IPS-18a (cell line): ENCODE measurements at regions not wholly inside any gene's neighbourhood (a gene's known extent, or its start where the extent isn't known, plus 50 kb on each side); places are given as distances from the start of the nearest gene placed in this dataset.

Experiments used
- H3K27ac ChIP-seq: one replicate; pipeline ENCODE4 v1.5.1; 2013; ENCODE audit warnings: low read length
- H3K27me3 ChIP-seq: one replicate; pipeline ENCODE4 v1.6.1; 2013; ENCODE audit warnings: mild to moderate bottlenecking, low read length; ENCODE audit not compliant: control insufficient read depth, insufficient read depth
- H3K36me3 ChIP-seq: one replicate; pipeline ENCODE4 v1.6.1; 2013; ENCODE audit warnings: low read depth, low read length; ENCODE audit not compliant: control insufficient read depth
- H3K4me1 ChIP-seq: one replicate; pipeline ENCODE4 v1.6.1; 2013; ENCODE audit warnings: low read depth, low read length; ENCODE audit not compliant: control insufficient read depth
- H3K4me3 ChIP-seq: one replicate; pipeline ENCODE4 v1.5.1; 2013; ENCODE audit warnings: low read length
- H3K9ac ChIP-seq: one replicate; pipeline ENCODE4 v1.6.1; 2013; ENCODE audit warnings: mild to moderate bottlenecking, low read length, moderate library complexity
- H3K9me3 ChIP-seq: one replicate; pipeline ENCODE4 v1.6.1; 2013; ENCODE audit warnings: low read depth, low read length; ENCODE audit not compliant: control insufficient read depth

GRCh38 chr7:86280150-86280549 lies 363.6 kb upstream of the GRM3 start:
- Histone ChIP-seq H3K9me3 (no peaks in the 10 kb centered on the region), H3K27ac (no peak overlapping the region), H3K4me1 (no peaks in the 10 kb centered on the region), H3K9ac (no peak overlapping the region), H3K36me3 (no peaks in the 10 kb centered on the region), H3K4me3 (no peak overlapping the region), H3K27me3 (no peaks in the 10 kb centered on the region)

DNA sequence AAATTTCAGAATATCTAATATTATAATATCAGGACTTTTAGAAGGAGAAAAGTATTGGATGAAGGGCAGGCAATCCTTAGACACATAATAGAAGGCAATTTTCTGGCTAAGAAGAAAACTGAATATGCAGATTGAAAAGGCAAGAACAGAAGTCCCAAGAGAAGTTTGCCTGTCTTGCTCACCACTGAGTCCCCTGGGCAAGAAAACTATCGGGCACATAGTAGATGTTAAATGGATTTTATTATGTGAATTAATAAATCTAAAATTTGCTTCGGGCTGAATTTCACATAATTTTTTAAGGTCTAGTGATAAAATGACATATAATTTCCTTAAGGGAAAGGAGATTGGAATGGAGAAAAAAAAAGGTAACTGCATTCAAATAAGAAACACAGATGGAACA lies 380.9 kb upstream of the GRM3 start:
- no peak overlapping the region for H3K4me3 ChIP-seq
- no peaks in the 10 kb centered on the region for H3K36me3 ChIP-seq
- H3K9me3 ChIP-seq: no peaks in the 10 kb centered on the region
- H3K4me1 ChIP-seq: no peaks in the 10 kb centered on the region
- no peak overlapping the region for H3K9ac ChIP-seq
- H3K27me3 ChIP-seq: no peaks in the 10 kb centered on the region
- no peak overlapping the region for H3K27ac ChIP-seq

DNA sequence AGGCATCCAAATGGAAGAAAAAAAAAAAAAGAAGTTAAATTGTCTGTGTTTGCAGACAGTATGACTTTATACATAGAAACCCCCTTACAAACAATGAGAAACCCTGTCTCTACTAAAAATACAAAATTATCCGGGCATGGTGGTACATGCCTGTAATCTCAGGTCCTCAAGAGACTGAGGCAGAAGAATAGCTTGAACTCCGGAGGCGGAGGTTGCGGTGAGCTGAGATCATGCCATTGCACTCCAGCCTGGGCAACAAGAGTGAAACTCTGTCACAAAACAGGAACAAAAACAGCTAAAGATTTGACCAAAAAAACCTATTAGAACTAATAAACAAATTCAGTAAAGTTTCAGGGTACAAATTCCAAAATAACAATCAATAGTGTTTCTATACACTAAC lies 385.8 kb upstream of the GRM3 start:
- Histone ChIP-seq H3K4me1 (no peaks in the 10 kb centered on the region), H3K27ac (no peak overlapping the region), H3K9me3 (no peaks in the 10 kb centered on the region), H3K4me3 (no peak overlapping the region), H3K36me3 (no peaks in the 10 kb centered on the region), H3K27me3 (no peaks in the 10 kb centered on the region), H3K9ac (no peak overlapping the region)

DNA sequence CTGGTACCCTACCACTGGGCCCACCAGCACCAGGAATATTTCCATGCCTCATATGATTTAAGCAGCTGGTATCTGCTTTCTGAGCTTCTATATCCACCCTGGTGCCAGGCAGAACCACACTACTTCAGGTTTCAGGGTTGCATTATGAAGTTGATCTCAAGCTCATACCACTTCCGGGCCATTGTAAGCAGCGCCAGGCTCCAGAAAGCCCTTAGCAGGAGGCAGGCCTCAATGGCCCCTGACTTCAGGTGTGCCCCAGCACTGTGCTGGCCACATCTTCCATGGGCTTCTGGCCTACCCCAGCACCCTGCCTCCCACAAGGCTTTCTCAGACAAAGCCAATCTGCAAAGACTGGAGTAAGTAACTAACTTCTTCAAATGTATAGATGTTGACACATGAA lies 391.3 kb upstream of the GRM3 start:
- Histone ChIP-seq H3K36me3 (no peaks in the 10 kb centered on the region), H3K27me3 (no peaks in the 10 kb centered on the region), H3K9me3 (no peaks in the 10 kb centered on the region), H3K9ac (no peak overlapping the region), H3K4me3 (no peak overlapping the region), H3K27ac (no peak overlapping the region), H3K4me1 (no peaks in the 10 kb centered on the region)

- Histone ChIP-seq H3K27me3 (no peaks in the 10 kb centered on the region), H3K4me1 (no peaks in the 10 kb centered on the region), H3K4me3 (no peak overlapping the region), H3K9ac (no peak overlapping the region), H3K27ac (no peak overlapping the region), H3K36me3 (no peaks in the 10 kb centered on the region), H3K9me3 (no peaks in the 10 kb centered on the region)
These were observed 394.7 kb upstream of the GRM3 start for GRCh38 chr7:86248977-86249376.

DNA sequence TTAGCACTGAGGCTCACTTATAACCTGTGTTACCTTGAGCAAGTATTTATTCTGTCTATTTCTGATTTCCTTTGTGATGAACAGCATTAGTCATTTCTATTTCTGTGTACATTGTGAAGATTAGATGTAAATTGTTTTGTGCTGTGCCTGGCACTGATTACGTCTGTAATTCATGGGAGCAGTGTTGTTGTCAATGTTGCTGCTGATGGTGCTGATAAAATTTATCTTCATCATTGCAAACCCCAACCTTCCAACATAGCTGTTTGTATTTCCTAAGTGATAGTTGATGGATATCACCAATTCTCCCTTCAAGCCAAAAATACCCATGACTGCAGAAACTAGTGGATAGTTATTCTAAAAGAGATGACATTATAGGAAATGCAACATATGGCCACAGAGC lies 400.5 kb upstream of the GRM3 start:
- H3K27ac ChIP-seq: no peak overlapping the region
- H3K9me3 ChIP-seq: no peaks in the 10 kb centered on the region
- H3K27me3 ChIP-seq: no peaks in the 10 kb centered on the region
- no peaks in the 10 kb centered on the region for H3K36me3 ChIP-seq
- H3K4me3 ChIP-seq: no peak overlapping the region
- no peak overlapping the region for H3K9ac ChIP-seq
- H3K4me1 ChIP-seq: no peaks in the 10 kb centered on the region

- no peak overlapping the region for H3K4me3 ChIP-seq
- no peak overlapping the region for H3K9ac ChIP-seq
- no peak overlapping the region for H3K27ac ChIP-seq
- H3K27me3 ChIP-seq: no peaks in the 10 kb centered on the region
- H3K36me3 ChIP-seq: no peaks in the 10 kb centered on the region
- no peaks in the 10 kb centered on the region for H3K9me3 ChIP-seq
- H3K4me1 ChIP-seq: no peaks in the 10 kb centered on the region
These were observed 417.5 kb upstream of the GRM3 start for GRCh38 chr7:86226191-86226590.

- H3K27ac ChIP-seq: no peak overlapping the region
- H3K9me3 ChIP-seq: no peaks in the 10 kb centered on the region
- no peaks in the 10 kb centered on the region for H3K36me3 ChIP-seq
- H3K9ac ChIP-seq: no peak overlapping the region
- no peaks in the 10 kb centered on the region for H3K27me3 ChIP-seq
- no peaks in the 10 kb centered on the region for H3K4me1 ChIP-seq
- H3K4me3 ChIP-seq: no peak overlapping the region
These were observed 420.9 kb upstream of the GRM3 start for GRCh38 chr7:86222806-86223205.

DNA sequence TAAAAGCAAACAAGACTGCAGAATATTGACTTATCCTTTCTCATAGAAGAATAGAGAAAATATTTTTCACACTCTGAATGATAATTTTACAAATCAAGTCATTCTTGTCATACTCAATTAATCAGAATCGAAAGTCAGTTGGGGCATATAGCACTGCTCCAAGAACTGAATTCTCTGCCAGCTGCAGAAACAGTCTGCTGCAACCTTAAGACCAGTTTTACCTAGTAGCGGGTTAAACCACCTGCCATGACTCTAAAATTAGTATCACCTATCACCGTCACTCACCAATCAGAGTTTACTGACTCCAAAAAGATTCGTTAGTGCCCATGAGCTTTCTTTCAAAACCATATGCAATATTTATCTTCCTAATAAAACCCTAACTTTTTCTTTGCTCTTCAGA lies 429.0 kb upstream of the GRM3 start:
- no peak overlapping the region for H3K4me3 ChIP-seq
- no peak overlapping the region for H3K9ac ChIP-seq
- no peaks in the 10 kb centered on the region for H3K36me3 ChIP-seq
- H3K27ac ChIP-seq: no peak overlapping the region
- H3K4me1 ChIP-seq: no peaks in the 10 kb centered on the region
- no peaks in the 10 kb centered on the region for H3K27me3 ChIP-seq
- H3K9me3 ChIP-seq: no peaks in the 10 kb centered on the region

DNA sequence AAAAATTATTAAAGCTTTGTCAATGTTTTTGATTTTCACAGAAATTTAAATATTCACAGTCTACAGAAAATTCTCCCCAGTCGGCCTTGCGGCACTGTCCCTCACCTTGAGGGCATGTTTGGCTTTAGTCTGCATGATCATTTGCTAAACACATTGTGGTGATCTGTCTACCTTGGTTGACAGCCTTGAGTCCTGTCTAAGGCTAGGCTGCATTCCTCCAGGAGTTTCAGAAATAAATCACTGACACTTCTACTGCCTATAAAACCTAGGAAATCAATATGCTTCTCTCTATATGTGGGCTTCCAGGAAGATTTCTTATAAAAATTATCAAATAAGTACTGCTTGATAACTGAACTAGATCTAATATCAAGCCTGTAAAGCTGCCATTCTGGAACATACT lies 430.7 kb upstream of the GRM3 start:
- Histone ChIP-seq H3K27me3 (no peaks in the 10 kb centered on the region), H3K36me3 (no peaks in the 10 kb centered on the region), H3K9me3 (no peaks in the 10 kb centered on the region), H3K9ac (no peak overlapping the region), H3K4me1 (no peaks in the 10 kb centered on the region), H3K27ac (no peak overlapping the region), H3K4me3 (no peak overlapping the region)

- Histone ChIP-seq H3K36me3 (no peaks in the 10 kb centered on the region), H3K27ac (no peak overlapping the region), H3K9me3 (no peaks in the 10 kb centered on the region), H3K27me3 (no peaks in the 10 kb centered on the region), H3K4me3 (no peak overlapping the region), H3K4me1 (no peaks in the 10 kb centered on the region), H3K9ac (no peak overlapping the region)
These were observed 434.7 kb upstream of the GRM3 start for GRCh38 chr7:86209036-86209435.

GRCh38 chr7:86207740-86208139 lies 436.0 kb upstream of the GRM3 start:
- Histone ChIP-seq H3K27me3 (no peaks in the 10 kb centered on the region), H3K9me3 (peaks cover 1% of the 10 kb centered on the region), H3K36me3 (no peaks in the 10 kb centered on the region), H3K4me3 (no peak overlapping the region), H3K9ac (no peak overlapping the region), H3K4me1 (no peaks in the 10 kb centered on the region), H3K27ac (no peak overlapping the region)

- Histone ChIP-seq H3K27ac (no peak overlapping the region), H3K4me3 (no peak overlapping the region), H3K27me3 (no peaks in the 10 kb centered on the region)
These were observed 440.9 kb upstream of the GRM3 start for GRCh38 chr7:86202833-86203232.

More at GRCh38 chr7:86202833-86203232, 440.9 kb upstream of the GRM3 start:
- Histone ChIP-seq H3K4me1 (no peaks in the 10 kb centered on the region), H3K9ac (no peak overlapping the region), H3K36me3 (no peaks in the 10 kb centered on the region), H3K9me3 (peaks cover 7% of the 10 kb centered on the region)
